Epithelial cell of proximal tubule (primary cell): ENCODE measurements at regions not wholly inside any gene's neighbourhood (a gene's known extent, or its start where the extent isn't known, plus 50 kb on each side); places are given as distances from the start of the nearest gene placed in this dataset.

Experiments used
- DNase-seq: peaks from one replicate; pipeline ENCODE4 v3.0.0-alpha.2; 2011; ENCODE audit warnings: low read depth
- H3K4me3 ChIP-seq: 2 replicates; pipeline ENCODE4 v1.5.1; 2011; ENCODE audit warnings: low read depth, mild to moderate bottlenecking, low read length
- TF ChIP-seq, protein P1 (sequence below): conservative IDR thresholded peaks from 2 replicates; pipeline ENCODE4 v1.5.1; 2012; ENCODE audit warnings: low read depth, mild to moderate bottlenecking, low read length

- H3K4me3 ChIP-seq, result no peak overlapping the region
- no peak for DNase-seq
- TF ChIP-seq, protein P1, sequence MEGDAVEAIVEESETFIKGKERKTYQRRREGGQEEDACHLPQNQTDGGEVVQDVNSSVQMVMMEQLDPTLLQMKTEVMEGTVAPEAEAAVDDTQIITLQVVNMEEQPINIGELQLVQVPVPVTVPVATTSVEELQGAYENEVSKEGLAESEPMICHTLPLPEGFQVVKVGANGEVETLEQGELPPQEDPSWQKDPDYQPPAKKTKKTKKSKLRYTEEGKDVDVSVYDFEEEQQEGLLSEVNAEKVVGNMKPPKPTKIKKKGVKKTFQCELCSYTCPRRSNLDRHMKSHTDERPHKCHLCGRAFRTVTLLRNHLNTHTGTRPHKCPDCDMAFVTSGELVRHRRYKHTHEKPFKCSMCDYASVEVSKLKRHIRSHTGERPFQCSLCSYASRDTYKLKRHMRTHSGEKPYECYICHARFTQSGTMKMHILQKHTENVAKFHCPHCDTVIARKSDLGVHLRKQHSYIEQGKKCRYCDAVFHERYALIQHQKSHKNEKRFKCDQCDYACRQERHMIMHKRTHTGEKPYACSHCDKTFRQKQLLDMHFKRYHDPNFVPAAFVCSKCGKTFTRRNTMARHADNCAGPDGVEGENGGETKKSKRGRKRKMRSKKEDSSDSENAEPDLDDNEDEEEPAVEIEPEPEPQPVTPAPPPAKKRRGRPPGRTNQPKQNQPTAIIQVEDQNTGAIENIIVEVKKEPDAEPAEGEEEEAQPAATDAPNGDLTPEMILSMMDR, result no peak
Observed at GRCh38 chr11:32232516-32232915, 141.6 kb downstream of the RCN1 start.

DNA sequence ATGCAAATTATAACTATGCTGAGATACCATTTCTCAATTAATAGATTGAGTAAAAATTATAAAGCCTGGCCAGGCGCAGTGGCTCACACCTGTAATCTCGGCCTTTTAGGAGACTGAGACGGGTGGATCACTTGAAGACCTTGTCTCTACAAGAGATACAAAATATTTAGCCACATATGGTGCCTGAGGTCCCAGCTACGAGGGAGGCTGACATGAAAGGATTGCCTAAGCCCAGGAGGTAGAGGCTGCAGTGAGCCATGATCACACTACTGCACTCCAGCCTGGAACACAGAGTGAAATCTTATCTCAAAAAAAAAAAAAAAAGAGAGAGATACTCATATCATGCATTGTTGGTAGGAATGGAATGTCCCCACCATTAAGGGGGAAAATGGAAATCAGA is 142.4 kb downstream of the RCN1 start:
- DNase-seq, result no peak
- TF ChIP-seq, protein P1, result no peak
- H3K4me3 ChIP-seq, result no peak overlapping the region

- TF ChIP-seq, protein P1, result no peak
- no peak for DNase-seq
- H3K4me3 ChIP-seq, result no peak overlapping the region
Observed at GRCh38 chr11:32233928-32234327, 143.1 kb downstream of the RCN1 start.

DNA sequence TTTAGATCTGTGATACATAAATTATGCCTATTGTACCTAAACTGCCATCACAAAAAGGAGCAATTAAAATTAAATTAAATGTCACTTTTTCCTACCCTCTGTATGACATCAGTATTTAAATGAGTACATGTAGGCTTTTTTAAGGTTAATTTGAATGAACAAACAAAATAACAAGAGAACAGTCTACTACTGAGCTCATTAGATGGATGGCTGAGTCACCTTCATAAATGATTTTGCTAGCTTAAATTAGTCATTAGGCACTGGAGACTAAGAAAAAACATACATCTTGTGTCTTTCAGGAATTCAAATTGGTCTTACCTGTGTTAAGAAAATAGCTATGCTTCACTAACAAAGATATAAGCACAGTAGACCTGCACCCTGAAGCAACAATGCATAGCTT is 153.6 kb downstream of the RCN1 start:
- no peak for DNase-seq
- no peak overlapping the region for H3K4me3 ChIP-seq
- TF ChIP-seq, protein P1, result no peak

DNA sequence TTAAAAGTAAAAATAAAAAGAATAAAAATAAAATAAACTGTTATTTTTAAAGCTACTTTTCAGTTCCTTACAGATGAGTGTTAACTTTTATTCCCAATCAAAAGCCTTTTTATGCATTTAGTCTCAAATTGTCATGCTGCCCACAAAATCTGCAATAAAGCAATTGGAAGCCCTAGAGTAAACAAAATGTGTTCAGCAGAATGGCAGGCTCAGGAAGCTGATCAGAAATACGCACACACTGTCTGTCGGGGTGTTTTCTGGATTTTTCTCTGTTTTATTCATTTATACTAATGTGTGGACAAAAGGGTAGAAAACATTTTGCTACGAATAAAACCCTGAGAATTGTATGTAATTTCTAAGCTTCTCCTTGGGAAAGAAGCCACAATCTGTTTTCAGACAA is 162.8 kb downstream of the RCN1 start:
- DNase-seq, result no peak
- TF ChIP-seq, protein P1, result no peak
- no peak overlapping the region for H3K4me3 ChIP-seq

DNA sequence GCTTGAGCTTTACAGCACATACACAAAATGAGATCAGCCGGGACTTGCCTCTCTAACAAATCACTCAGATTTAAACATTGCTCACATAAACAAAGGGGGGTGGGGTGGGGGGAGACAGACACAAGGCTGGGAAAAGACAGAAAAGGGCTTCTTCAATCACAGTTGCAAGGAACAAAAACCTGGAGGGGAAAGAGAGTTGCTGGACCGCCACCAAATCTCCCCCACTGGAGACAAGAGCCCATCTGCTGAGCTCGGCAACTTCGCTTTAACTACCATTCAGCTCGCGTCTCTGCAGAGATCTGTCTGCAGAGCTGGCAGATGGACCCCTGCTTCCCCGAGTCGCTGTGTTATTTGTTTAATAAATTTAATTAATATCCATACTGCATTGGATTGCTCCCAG is 165.0 kb downstream of the RCN1 start:
- TF ChIP-seq, protein P1, result no peak
- H3K4me3 ChIP-seq, result no peak overlapping the region
- DNase-seq, result no peak

DNA sequence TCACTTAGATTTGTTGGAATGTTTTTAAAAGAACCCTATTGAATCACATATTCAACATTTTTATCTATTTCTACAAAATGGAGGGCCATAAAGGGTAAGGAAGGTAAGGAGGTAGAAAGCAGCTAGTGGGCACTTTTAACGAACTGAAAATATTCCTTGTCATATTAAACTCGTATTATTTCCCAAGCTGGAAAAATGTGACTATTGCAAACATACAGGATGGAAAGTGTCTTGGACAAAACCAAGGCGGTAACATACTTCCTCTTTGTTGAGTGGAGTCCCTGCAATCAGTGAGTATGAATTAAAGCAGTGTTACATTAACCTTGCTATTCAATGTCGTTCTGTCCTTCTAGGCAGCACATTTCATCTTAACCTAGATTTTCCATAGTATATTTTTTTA is 165.6 kb downstream of the RCN1 start:
- no peak overlapping the region for H3K4me3 ChIP-seq
- TF ChIP-seq, protein P1, result no peak
- DNase-seq, result no peak
